ENCODE measurements at regions not wholly inside any gene's neighbourhood (a gene's known extent, or its start where the extent isn't known, plus 50 kb on each side); places are given as distances from the start of the nearest gene placed in this dataset.

DNA sequence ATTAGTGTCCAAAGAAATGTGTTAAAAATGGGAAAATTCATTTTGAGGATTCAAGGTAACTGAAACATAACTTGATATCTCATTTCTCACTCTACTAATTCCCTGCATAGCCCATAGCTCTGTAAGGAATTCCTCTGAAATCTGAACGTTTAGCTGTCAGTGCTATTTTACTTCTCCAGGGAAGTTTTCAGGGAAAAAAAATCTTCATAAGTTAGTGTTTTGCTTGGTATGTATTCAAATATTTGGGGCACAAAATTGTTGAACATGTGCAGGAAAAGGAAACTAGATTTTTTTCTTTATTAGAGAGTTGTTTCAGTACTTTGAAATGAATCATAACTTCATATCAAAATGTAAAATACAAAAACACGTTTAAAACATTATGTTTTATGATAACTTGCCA is 891.4 kb downstream of the CENPC start:
- H3K4me1 ChIP-seq = no peaks in the 10 kb centered on the region
- no peak for DNase-seq
- H3K27ac ChIP-seq = no peak overlapping the region
- intact Hi-C loops (cut with DNase I) = no loop called here
- no peaks in the 10 kb centered on the region for H3K9me3 ChIP-seq
- no peaks in the 10 kb centered on the region for H3K27me3 ChIP-seq
- TF ChIP-seq POLR2A (IDR thresholded peaks at IDR 0.05) (no peak), POLR2AphosphoS5 (IDR thresholded peaks at IDR 0.05) (no peak), CTCF (IDR thresholded peaks at IDR 0.05) (no peak), EP300 (IDR thresholded peaks at IDR 0.05) (no peak)
- 68 to 72% methylated on average over 2 of the region's 2 CpGs for WGBS, 2 donors
- no peak overlapping the region for H3K4me3 ChIP-seq
- H3K36me3 ChIP-seq = no peaks in the 10 kb centered on the region

DNA sequence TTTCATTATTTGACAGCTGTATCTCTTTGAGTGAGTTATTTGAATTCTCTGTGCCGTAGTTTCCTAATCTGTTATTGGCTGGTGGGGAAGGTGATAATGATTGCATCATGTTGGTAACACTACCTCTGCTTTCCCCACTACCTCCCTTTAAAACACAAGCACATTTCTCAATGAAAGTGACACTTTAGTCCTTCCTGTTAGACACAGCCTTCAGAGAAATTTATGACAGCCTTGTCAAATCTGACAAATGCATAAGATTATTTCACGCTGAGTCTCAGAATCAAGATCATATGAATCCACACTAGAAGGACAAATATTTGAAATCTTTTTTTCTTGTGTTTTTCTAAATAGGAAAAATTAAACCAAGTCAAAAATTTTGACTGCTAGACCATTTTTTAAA is 896.1 kb downstream of the CENPC start:
- intact Hi-C loops (cut with DNase I) = no loop called here
- no peak overlapping the region for H3K27ac ChIP-seq
- no peak overlapping the region for H3K4me3 ChIP-seq
- WGBS, 2 donors = 84% methylated on average over 2 of the region's 2 CpGs
- H3K36me3 ChIP-seq = no peaks in the 10 kb centered on the region
- H3K9me3 ChIP-seq = no peaks in the 10 kb centered on the region
- no peak for TF ChIP-seq POLR2AphosphoS5 (IDR thresholded peaks at IDR 0.05)
- no peak for TF ChIP-seq CTCF (IDR thresholded peaks at IDR 0.05)
- TF ChIP-seq EP300 (IDR thresholded peaks at IDR 0.05) = no peak
- TF ChIP-seq POLR2A (IDR thresholded peaks at IDR 0.05) = no peak
- no peaks in the 10 kb centered on the region for H3K4me1 ChIP-seq
- H3K27me3 ChIP-seq = no peaks in the 10 kb centered on the region
- DNase-seq = no peak

GRCh38 chr4:66647926-66648325 is 897.4 kb downstream of the CENPC start:
- WGBS, 2 donors = 58 to 68% methylated on average over 3 of the region's 3 CpGs
- no peaks in the 10 kb centered on the region for H3K27me3 ChIP-seq
- no peak for TF ChIP-seq CTCF (IDR thresholded peaks at IDR 0.05)
- no peak for TF ChIP-seq POLR2A (IDR thresholded peaks at IDR 0.05)
- TF ChIP-seq POLR2AphosphoS5 (IDR thresholded peaks at IDR 0.05) = no peak
- TF ChIP-seq EP300 (IDR thresholded peaks at IDR 0.05) = no peak
- intact Hi-C loops (cut with DNase I) = no loop called here
- H3K36me3 ChIP-seq = no peaks in the 10 kb centered on the region
- H3K9me3 ChIP-seq = no peaks in the 10 kb centered on the region
- H3K27ac ChIP-seq = no peak overlapping the region
- no peak overlapping the region for H3K4me3 ChIP-seq
- no peaks in the 10 kb centered on the region for H3K4me1 ChIP-seq
- no peak for DNase-seq

- Histone ChIP-seq H3K36me3 (no peaks in the 10 kb centered on the region), H3K9me3 (no peaks in the 10 kb centered on the region), H3K4me1 (no peaks in the 10 kb centered on the region), H3K4me3 (no peak overlapping the region), H3K27me3 (no peaks in the 10 kb centered on the region), H3K27ac (no peak overlapping the region)
- TF ChIP-seq EP300 (IDR thresholded peaks at IDR 0.05) (no peak), POLR2AphosphoS5 (IDR thresholded peaks at IDR 0.05) (no peak), POLR2A (IDR thresholded peaks at IDR 0.05) (no peak), CTCF (IDR thresholded peaks at IDR 0.05) (no peak)
- intact Hi-C loops (cut with DNase I) = no loop called here
- no peak for DNase-seq
Observed at GRCh38 chr4:66647476-66647875, 897.8 kb downstream of the CENPC start.

GRCh38 chr4:66640233-66640990 is 904.9 kb downstream of the CENPC start:
- Histone ChIP-seq H3K27me3 (no peaks in the 10 kb centered on the region), H3K36me3 (no peaks in the 10 kb centered on the region), H3K9me3 (no peaks in the 10 kb centered on the region), H3K27ac (no peak overlapping the region), H3K4me3 (no peak overlapping the region), H3K4me1 (no peaks in the 10 kb centered on the region)
- no peak for DNase-seq
- TF ChIP-seq CTCF (IDR thresholded peaks at IDR 0.05) (no peak), POLR2AphosphoS5 (IDR thresholded peaks at IDR 0.05) (no peak), POLR2A (IDR thresholded peaks at IDR 0.05) (no peak), EP300 (IDR thresholded peaks at IDR 0.05) (no peak)
- WGBS, 2 donors = 65 to 76% methylated on average over 5 of the region's 5 CpGs
- intact Hi-C loops (cut with DNase I) = no loop called here
